ENCODE measurements at regions not wholly inside any gene's neighbourhood (a gene's known extent, or its start where the extent isn't known, plus 50 kb on each side); places are given as distances from the start of the nearest gene placed in this dataset.

DNA sequence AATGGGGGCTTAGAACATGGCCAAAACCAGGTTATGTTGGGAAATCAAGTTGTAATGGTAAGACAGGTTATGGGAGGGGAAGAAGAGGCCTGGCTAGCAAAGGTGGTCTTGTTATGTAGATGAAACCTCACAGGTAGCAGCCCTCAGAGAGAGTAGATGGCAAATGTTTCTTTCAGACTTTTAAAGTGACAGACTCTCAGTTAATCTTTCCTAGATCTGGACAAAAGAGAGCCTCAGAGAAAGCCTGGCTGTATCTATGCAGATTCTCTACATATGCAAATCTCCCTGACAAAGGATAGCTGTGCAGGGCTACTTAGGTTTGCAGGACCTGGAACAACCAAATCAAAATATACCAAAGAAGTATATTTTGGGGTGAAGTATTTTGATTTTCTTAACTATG lies 284.1 kb upstream of the AMOT start:
- TF ChIP-seq, protein P1, sequence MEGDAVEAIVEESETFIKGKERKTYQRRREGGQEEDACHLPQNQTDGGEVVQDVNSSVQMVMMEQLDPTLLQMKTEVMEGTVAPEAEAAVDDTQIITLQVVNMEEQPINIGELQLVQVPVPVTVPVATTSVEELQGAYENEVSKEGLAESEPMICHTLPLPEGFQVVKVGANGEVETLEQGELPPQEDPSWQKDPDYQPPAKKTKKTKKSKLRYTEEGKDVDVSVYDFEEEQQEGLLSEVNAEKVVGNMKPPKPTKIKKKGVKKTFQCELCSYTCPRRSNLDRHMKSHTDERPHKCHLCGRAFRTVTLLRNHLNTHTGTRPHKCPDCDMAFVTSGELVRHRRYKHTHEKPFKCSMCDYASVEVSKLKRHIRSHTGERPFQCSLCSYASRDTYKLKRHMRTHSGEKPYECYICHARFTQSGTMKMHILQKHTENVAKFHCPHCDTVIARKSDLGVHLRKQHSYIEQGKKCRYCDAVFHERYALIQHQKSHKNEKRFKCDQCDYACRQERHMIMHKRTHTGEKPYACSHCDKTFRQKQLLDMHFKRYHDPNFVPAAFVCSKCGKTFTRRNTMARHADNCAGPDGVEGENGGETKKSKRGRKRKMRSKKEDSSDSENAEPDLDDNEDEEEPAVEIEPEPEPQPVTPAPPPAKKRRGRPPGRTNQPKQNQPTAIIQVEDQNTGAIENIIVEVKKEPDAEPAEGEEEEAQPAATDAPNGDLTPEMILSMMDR (conservative IDR thresholded peaks at IDR 0.05; ENCODE audit: low read length) = no peak
- no peak for TF ChIP-seq EZH2phosphoT487 (IDR thresholded peaks at IDR 0.05; ENCODE audit: borderline replicate concordance, low read depth, low read length)

Data from OCI-LY7 (cell line).